Loucy (cell line): ENCODE measurements at regions not wholly inside any gene's neighbourhood (a gene's known extent, or its start where the extent isn't known, plus 50 kb on each side); places are given as distances from the start of the nearest gene placed in this dataset.

Source experiments
- H2AFZ ChIP-seq: fragments of 200-600 bp; sonication (generic); 2 replicates; pipeline ENCODE4 v1.6.0; 2016; ENCODE audit warnings: antibody characterized with exemption, mild to moderate bottlenecking, low read length, moderate library complexity
- H3F3A ChIP-seq: fragments of 200-600 bp; 2 replicates; pipeline ENCODE4 v1.6.0; 2016; ENCODE audit warnings: antibody characterized with exemption, low read depth, mild to moderate bottlenecking
- H3K27me3 ChIP-seq: fragments of 200-600 bp; sonication (generic); 2 replicates; pipeline ENCODE4 v1.6.1; 2014; ENCODE audit warnings: low read length, mild to moderate bottlenecking; ENCODE audit not compliant: insufficient read depth, poor library complexity, severe bottlenecking
- H3K36me3 ChIP-seq: fragments of 200-600 bp; sonication (generic); 2 replicates; pipeline ENCODE4 v1.6.1; 2016; ENCODE audit warnings: low read length; ENCODE audit not compliant: insufficient read depth
- H3K4me1 ChIP-seq: fragments of 200-600 bp; sonication (generic); 2 replicates; pipeline ENCODE4 v1.5.1; 2014; ENCODE audit warnings: low read length, mild to moderate bottlenecking; ENCODE audit not compliant: insufficient read depth, poor library complexity, severe bottlenecking
- H3K4me2 ChIP-seq: fragments of 200-600 bp; sonication (generic); 2 replicates; pipeline ENCODE4 v1.6.0; 2014; ENCODE audit warnings: antibody characterized with exemption, low read length, low read depth, mild to moderate bottlenecking; ENCODE audit not compliant: poor library complexity, severe bottlenecking
- H3K4me3 ChIP-seq: fragments of 200-600 bp; sonication (generic); 2 replicates; pipeline ENCODE4 v1.5.1; 2014; ENCODE audit warnings: low read length, mild to moderate bottlenecking, mixed read lengths; ENCODE audit not compliant: poor library complexity, severe bottlenecking
- H3K79me2 ChIP-seq: fragments of 200-600 bp; sonication (generic); 2 replicates; pipeline ENCODE4 v1.6.1; 2014; ENCODE audit warnings: low read length; ENCODE audit not compliant: insufficient read depth
- H3K9ac ChIP-seq: fragments of 200-600 bp; sonication (generic); 2 replicates; pipeline ENCODE4 v1.6.0; 2014; ENCODE audit warnings: mild to moderate bottlenecking, low read depth, low read length, moderate library complexity; ENCODE audit not compliant: poor library complexity, severe bottlenecking
- H3K9me2 ChIP-seq: fragments of 200-600 bp; sonication (generic); replicated peaks from 2 replicates; pipeline ENCODE4 v1.6.1; 2016; ENCODE audit warnings: low read depth, low read length, mixed read lengths
- H3K9me3 ChIP-seq: fragments of 200-600 bp; sonication (generic); 2 replicates; pipeline ENCODE4 v1.6.1; 2014; ENCODE audit warnings: mild to moderate bottlenecking, antibody characterized with exemption, low read length, low read depth; ENCODE audit not compliant: insufficient read depth
- H4K20me1 ChIP-seq: fragments of 200-600 bp; sonication (generic); 2 replicates; pipeline ENCODE4 v1.6.0; 2014; ENCODE audit warnings: antibody characterized with exemption, low read length, mild to moderate bottlenecking; ENCODE audit not compliant: insufficient read depth, poor library complexity, severe bottlenecking
- CTCF ChIP-seq: fragments of 200-600 bp; sonication (generic); conservative IDR thresholded peaks from 2 replicates; pipeline ENCODE4 v1.5.1; 2014; ENCODE audit warnings: mild to moderate bottlenecking, antibody characterized with exemption, low read length
- EZH2phosphoT487 ChIP-seq: fragments of 200-600 bp; IDR thresholded peaks from 2 replicates; pipeline ENCODE4 v1.6.1; 2018; ENCODE audit warnings: antibody characterized with exemption, mild to moderate bottlenecking, moderate library complexity, borderline replicate concordance

GRCh38 chr5:83776437-83777031 lies 55.9 kb upstream of the HAPLN1 start:
- Histone ChIP-seq H3K4me3 (no peak overlapping the region), H3K27me3 (peaks cover 7% of the 10 kb centered on the region)

More at GRCh38 chr5:83776437-83777031, 55.9 kb upstream of the HAPLN1 start:
- no peaks in the 10 kb centered on the region for H3K36me3 ChIP-seq
- H3K4me1 ChIP-seq: no peaks in the 10 kb centered on the region
- H3K79me2 ChIP-seq: no peaks in the 10 kb centered on the region
- H3K4me2 ChIP-seq: no peak overlapping the region
- no peaks in the 10 kb centered on the region for H3K9me2 ChIP-seq
- no peak overlapping the region for H3K9ac ChIP-seq
- no peak overlapping the region for H2AFZ ChIP-seq
- no peaks in the 10 kb centered on the region for H3K9me3 ChIP-seq
- no peaks in the 10 kb centered on the region for H4K20me1 ChIP-seq
- no peaks in the 10 kb centered on the region for H3F3A ChIP-seq
- TF ChIP-seq CTCF (no peak), EZH2phosphoT487 (no peak)
